SIG-M5 (cell line): ENCODE measurements at regions not wholly inside any gene's neighbourhood (a gene's known extent, or its start where the extent isn't known, plus 50 kb on each side); places are given as distances from the start of the nearest gene placed in this dataset.
"Not testable (repeated sequence)": the region's sequence is repeated elsewhere in the genome, so short reads cannot be mapped to it uniquely, and the experiment has no call there.

Source experiments
- DNase-seq: peaks from one replicate; lab custom pipeline; 2025; lab: John Stamatoyannopoulos, UW

DNA sequence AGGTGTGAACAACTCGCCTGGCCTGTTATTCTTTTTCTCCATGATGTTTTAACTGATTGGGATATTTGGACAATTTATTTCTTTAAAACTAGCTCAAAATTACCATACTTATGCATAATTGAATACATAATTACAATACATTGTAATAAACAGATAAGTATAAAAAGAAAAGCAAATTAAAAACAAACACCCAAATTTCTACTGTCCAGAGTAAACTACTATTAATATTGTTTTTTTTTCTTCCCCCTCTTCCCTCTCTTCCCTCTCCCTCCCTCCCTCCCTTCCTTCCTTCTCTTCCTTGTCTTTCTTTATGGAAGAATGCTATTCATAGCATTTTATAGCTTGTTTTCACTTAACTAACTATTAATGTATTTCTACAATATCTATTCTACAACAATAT, 117.7 kb upstream of the IVNS1ABP start:
- no peak for DNase-seq

DNA sequence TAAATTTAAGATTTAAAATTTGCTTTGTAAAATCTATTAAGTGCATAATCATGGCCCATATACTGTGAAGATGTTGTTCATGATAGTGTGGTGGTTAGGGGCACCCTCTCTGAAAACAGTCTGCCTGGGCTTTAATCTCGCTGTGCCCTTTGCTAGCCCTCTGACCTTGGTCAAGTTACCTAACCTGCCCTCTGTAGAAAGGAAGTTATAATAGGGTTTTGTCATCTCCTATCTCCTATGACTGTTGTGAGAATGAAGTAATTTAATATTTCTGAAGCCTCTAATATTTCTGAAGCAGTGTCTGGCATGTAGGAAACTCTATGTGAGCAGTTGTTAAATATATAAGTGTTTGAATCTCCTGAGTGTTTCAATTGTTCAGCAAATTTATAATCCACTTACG, 116.6 kb upstream of the IVNS1ABP start:
- no peak for DNase-seq

DNA sequence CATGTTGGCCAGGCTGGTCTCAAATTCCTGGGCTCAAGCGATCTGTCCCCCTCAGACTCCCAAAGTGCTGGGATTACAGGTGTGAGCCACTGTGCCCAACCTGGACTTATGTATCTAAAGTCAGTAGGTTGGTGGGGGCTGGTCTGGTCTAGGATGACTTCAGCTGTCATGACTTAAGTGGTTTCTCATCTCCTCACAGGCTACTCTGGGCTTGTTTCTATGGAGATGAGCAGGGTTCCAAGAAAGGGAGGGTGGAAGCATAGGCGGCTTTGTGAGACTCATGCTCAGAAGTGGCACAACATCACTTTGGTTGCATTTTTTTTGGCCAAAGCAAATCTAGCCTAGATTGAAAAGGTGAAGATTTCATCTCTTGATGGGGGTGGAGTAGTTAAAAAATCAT, 115.9 kb upstream of the IVNS1ABP start:
- DNase-seq: no peak

- DNase-seq: no peak
These were observed 114.6 kb upstream of the IVNS1ABP start for GRCh38 chr1:185431612-185432011.

DNA sequence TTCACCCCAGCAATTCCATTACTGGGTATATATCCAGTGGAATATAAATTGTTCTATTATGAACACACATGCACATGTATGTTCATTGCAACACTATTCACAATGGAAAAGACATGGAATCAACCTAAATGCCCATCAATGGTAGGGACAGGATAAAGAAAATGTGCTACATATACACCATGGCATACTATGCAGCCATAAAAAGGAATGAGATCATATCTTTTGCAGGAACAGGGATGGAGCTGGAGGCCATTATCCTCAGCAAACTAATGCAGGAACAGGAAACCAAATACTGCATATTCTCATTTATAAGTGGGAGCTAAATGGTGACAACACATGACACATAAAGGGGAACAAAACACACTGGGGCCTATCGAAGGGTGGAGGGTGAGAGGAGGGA, 112.6 kb upstream of the IVNS1ABP start:
- not testable (repeated sequence) for DNase-seq

DNA sequence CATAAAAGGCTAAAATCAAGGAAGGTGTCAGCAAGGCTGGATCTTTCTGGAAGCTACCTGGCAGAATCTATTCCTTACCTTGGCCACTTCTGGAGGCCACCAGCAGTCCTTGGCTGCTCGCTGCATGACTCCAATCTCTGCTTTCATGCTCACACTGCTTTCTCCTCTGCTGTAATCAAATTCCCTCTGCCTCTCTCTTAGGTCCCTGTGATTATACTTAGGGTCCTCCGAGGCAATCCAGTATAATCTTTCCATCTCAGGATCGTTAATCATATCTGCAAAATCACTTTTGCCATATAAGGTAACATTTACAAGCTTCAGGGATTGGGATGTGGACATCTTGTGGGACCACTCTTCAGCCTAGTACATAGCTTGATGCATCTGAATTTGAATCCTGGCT, 110.7 kb upstream of the IVNS1ABP start:
- no peak for DNase-seq

DNA sequence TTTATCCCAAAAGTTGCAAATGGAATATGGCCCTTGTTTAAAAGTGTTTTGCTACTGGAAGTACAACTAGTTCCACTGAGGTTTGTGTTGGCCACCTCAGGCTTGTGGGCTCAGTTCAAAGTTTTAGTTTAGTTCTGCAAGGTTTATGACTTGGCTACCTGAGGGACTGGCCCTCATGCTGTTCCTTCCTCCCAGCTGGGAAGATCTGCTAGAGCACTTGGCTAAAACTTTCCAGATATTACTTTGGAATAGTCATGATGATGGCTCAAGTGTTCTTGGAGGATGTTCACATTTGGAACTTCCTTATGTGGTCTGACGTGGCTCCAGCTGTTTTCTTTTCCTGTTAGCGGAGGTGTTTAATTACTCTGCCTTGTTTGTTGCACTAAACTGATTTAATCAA, 110.2 kb upstream of the IVNS1ABP start:
- no peak for DNase-seq

DNA sequence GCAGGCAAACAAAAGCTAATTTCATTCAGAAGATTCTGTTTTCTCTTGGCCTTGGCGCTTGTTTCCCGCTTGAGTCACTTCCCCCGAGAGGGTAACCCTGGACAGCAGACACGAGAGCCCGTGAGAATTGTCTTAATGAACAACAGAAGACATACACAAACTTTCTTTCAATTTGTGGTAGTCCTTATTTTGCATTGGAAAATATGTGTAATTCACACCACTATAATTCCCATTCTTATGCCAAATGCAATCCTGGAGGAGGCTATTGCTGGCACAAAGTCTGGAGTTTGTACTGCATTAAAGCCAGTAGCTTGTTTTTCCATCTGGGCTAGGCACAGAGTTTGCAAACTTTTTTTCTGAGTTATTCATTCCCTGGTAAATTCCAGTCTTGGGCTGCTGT, 109.8 kb upstream of the IVNS1ABP start:
- DNase-seq: no peak

GRCh38 chr1:185425163-185425562, 108.1 kb upstream of the IVNS1ABP start:
- DNase-seq: no peak

GRCh38 chr1:185421485-185422107, 104.6 kb upstream of the IVNS1ABP start:
- DNase-seq: no peak

DNA sequence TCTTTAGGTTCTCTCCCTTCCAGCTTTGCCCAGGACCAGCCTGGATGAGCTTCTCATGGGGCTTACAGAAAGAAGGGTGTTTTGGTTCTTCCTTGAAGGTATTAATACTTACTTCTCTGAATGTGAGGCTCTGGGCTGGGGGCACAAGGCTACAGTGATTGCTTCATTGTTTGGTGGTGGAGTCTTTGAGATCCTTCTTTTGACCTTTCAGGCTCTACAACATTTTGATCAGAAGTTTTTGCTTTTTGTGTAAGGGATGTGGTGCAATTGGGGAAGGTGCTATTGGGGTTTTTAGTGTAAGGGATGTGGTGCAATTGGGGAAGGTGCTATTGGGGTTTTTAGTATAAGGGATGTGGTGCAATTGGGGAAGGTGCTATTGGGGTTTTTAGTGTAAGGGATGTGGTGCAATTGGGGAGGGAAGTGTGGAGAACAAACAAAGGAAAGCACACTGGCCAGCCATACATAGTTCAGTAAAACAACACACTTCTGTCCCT, 103.6 kb upstream of the IVNS1ABP start:
- DNase-seq: peak; percentile 21

DNA sequence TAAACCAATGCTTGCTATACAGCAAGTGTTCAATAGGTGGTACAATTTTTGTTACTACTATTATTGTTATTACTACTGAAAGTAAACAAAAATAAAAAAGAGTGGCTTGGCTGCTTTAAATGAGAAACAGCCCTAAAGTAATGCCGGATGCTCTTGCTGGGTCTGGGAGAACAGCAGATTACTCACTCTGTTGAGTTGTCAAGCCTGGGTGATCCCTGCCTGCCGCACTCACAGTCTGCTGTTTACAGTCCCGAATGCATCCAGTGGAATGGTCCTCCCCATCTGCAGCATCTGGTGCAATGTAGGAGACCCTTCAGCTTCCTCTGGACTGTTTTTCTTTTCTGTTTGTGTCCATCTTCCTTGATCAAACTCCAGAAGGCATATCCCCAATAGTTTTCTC, 102.7 kb upstream of the IVNS1ABP start:
- DNase-seq: no peak

GRCh38 chr1:185418472-185418871, 101.4 kb upstream of the IVNS1ABP start:
- DNase-seq: no peak

DNA sequence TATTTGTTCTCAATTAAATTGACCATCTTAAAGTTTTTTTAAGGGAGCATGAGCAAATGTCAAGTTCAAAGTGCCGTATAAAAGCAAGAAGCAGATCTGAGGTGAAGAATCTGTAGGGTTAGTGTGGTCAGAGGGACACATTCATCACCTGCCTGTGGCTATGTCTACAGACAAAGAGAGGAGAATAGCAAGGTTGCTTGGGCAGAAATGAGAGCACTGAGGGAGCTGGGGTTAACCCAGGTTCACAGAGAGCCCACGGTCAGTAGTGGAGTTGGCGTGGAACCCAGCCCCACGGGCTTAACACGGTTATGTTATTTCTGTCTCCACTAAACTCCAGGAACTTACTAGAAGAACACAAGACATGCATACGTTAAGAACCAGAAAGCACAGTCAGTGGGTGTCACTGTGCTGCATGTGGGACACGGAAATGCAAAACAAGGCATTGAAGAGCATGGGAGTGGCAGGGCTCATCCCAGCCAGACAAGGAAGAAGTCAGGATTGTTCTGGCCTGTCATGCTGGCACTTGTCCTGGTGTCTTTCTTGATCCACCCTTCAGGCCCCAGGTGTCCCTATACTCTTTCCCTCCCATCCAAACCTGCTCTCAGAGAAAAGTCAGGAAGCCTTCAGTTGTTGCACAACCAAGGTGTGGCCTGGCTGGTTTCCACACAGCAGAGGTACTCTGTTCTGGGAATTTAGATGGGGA, 95.5 kb upstream of the IVNS1ABP start:
- no peak for DNase-seq

- DNase-seq: no peak
These were observed 92.9 kb upstream of the IVNS1ABP start for GRCh38 chr1:185409763-185410528.

GRCh38 chr1:185409345-185409744, 92.3 kb upstream of the IVNS1ABP start:
- no peak for DNase-seq

- no peak for DNase-seq
These were observed 91.7 kb upstream of the IVNS1ABP start for GRCh38 chr1:185408700-185409270.

GRCh38 chr1:185406691-185407009, 89.6 kb upstream of the IVNS1ABP start:
- DNase-seq: no peak

DNA sequence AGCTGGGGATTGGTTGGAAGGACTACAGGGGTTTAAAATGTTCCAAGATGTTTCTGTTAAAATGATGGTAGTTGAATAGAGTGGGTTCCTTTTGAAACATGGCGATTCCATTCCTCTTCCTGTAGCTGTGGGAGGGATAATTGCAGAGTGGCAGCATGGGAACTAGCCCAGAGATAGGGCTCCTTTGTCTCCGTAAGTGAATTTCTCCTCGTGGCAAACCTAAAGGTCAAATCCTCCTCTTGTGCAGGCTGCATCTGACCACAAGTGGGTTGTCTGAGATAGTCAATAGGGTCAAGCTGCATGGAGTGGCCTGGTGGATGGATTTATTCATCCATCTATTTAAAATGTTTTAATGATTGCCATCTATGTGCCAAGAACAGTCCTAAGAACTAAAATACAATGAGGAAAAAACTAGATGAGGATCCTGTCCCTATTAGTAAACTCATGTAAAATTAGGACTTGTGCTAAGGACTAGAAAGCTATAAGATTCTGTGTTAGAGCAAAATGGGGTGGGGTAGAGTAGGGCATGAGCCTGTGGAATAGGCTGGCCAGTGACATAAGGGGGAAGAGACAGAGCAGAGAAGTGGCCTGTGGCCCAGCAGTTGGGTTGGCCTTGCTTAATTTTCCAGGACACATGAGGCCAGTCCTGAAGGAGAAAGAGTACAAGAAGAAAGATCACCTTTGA, 89.1 kb upstream of the IVNS1ABP start:
- no peak for DNase-seq

DNA sequence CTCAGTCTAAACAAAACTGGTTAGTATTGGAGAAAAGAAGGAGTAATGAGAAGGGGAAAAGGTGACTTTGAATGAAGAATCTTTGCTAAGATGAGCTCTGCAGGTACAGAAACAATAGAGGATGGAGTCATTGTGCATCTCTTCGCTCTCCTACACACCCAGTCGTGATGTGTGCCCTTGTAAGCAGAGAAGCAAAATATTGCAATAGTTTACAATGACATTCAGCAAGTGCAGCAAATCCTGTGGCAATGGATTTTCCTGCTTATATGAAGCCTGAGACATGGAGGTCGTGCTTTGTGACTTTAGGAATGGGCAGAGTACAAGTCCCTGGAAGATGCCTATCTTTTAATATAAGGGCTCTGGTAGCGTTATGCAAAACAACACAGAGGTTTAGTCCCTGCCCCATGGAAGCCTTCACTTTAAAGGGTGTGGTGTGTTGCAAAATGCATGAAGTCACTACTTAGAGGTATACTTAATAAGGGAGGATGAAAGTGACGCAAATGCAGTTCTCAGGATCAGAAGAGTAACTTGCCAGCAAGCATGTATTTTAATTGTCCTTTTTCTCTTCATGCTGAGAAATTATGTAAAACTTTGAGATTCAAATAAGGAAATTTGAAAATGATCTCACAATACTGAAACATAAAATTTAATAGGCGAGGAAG, 88.0 kb upstream of the IVNS1ABP start:
- no peak for DNase-seq

DNA sequence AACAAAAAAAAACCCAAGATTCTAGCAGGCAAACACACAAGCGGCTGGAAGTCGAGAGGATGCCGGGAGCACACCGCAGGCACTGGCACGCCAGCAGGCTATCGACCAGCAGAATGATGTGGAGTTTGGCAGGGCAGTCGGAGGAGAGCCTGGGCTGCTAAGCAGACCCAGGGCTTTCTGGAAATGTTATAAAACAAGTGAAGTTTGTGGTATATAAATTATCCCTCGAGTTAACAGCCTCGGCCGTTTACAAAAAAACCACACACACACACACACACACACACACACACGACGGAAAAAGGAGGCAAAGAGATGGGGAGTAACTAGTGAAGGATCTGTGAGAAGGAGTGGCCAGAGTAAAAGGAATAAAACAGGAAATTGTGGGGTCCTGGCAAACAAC, 87.2 kb upstream of the IVNS1ABP start:
- DNase-seq: no peak

- DNase-seq: no peak
These were observed 85.9 kb upstream of the IVNS1ABP start for GRCh38 chr1:185402930-185403329.
